ENCODE measurements at regions not wholly inside any gene's neighbourhood (a gene's known extent, or its start where the extent isn't known, plus 50 kb on each side); places are given as distances from the start of the nearest gene placed in this dataset.

- TF ChIP-seq CTCF (IDR thresholded peaks at IDR 0.05; ENCODE audit: low read depth, low read length, missing input control) (no peak), ATF3 (IDR thresholded peaks at IDR 0.05) (no peak)
These were observed 199.0 kb upstream of the ATP2B1 start for GRCh38 chr12:89907659-89908058.
